ENCODE measurements at regions not wholly inside any gene's neighbourhood (a gene's known extent, or its start where the extent isn't known, plus 50 kb on each side); places are given as distances from the start of the nearest gene placed in this dataset.
A peak's percentile ranks its signal among the peaks of the same experiment; 100 is the strongest.

GRCh38 chr20:19071902-19072498 is 140.4 kb upstream of the SLC24A3 start:
- no peak for DNase-seq
- Histone ChIP-seq H3K27ac (no peak overlapping the region), H3K27me3 (ENCODE audit: insufficient read depth, low read depth, severe bottlenecking) (peaks cover 53% of the 10 kb centered on the region), H3K4me3 (ENCODE audit: low read depth, low read length) (no peak overlapping the region), H3K9me3 (ENCODE audit: severe bottlenecking) (no peaks in the 10 kb centered on the region), H3K36me3 (no peaks in the 10 kb centered on the region)
- TF ChIP-seq CTCF (IDR thresholded peaks at IDR 0.05; ENCODE audit: low read depth, low read length): no peak

GRCh38 chr20:19072988-19073387 is 139.5 kb upstream of the SLC24A3 start:
- Histone ChIP-seq H3K27ac (no peak overlapping the region), H3K36me3 (no peaks in the 10 kb centered on the region), H3K9me3 (ENCODE audit: severe bottlenecking) (no peaks in the 10 kb centered on the region), H3K4me3 (ENCODE audit: low read depth, low read length) (no peak overlapping the region), H3K27me3 (ENCODE audit: insufficient read depth, low read depth, severe bottlenecking) (peaks cover 59% of the 10 kb centered on the region)
- no peak for DNase-seq
- no peak for TF ChIP-seq CTCF (IDR thresholded peaks at IDR 0.05; ENCODE audit: low read depth, low read length)

GRCh38 chr20:19073584-19074218 is 138.7 kb upstream of the SLC24A3 start:
- peak; percentile 58; the same call in 1 of the 2 replicates for TF ChIP-seq CTCF (IDR thresholded peaks at IDR 0.05; ENCODE audit: low read depth, low read length)
- Histone ChIP-seq H3K9me3 (ENCODE audit: severe bottlenecking) (no peaks in the 10 kb centered on the region), H3K27ac (no peak overlapping the region), H3K4me3 (ENCODE audit: low read depth, low read length) (no peak overlapping the region), H3K36me3 (no peaks in the 10 kb centered on the region), H3K27me3 (ENCODE audit: insufficient read depth, low read depth, severe bottlenecking) (peaks cover 63% of the 10 kb centered on the region)
- DNase-seq: peak; percentile 11

- H3K36me3 ChIP-seq: no peaks in the 10 kb centered on the region
- H3K4me3 ChIP-seq (ENCODE audit: low read depth, low read length): no peak overlapping the region
- no peak for TF ChIP-seq CTCF (IDR thresholded peaks at IDR 0.05; ENCODE audit: low read depth, low read length)
- peaks cover 67% of the 10 kb centered on the region for H3K27me3 ChIP-seq (ENCODE audit: insufficient read depth, low read depth, severe bottlenecking)
- H3K27ac ChIP-seq: no peak overlapping the region
- no peaks in the 10 kb centered on the region for H3K9me3 ChIP-seq (ENCODE audit: severe bottlenecking)
- DNase-seq: no peak
Observed at GRCh38 chr20:19074356-19074755, 138.1 kb upstream of the SLC24A3 start.

GRCh38 chr20:19074828-19075516 is 137.5 kb upstream of the SLC24A3 start:
- no peak for DNase-seq
- Histone ChIP-seq H3K27me3 (ENCODE audit: insufficient read depth, low read depth, severe bottlenecking) (peaks cover 68% of the 10 kb centered on the region), H3K36me3 (no peaks in the 10 kb centered on the region), H3K9me3 (ENCODE audit: severe bottlenecking) (no peaks in the 10 kb centered on the region), H3K27ac (no peak overlapping the region), H3K4me3 (ENCODE audit: low read depth, low read length) (no peak overlapping the region)
- no peak for TF ChIP-seq CTCF (IDR thresholded peaks at IDR 0.05; ENCODE audit: low read depth, low read length)
